Trophoblast cell (in vitro differentiated cells and primary cell): ENCODE measurements at regions not wholly inside any gene's neighbourhood (a gene's known extent, or its start where the extent isn't known, plus 50 kb on each side); places are given as distances from the start of the nearest gene placed in this dataset.

Experiments used
- DNase-seq, 2 donors: peaks; one replicate each; pipeline ENCODE4 v3.0.0-alpha.2; 2016
- H2AFZ ChIP-seq: 2 replicates; pipeline ENCODE4 v1.6.1; 2013; ENCODE audit warnings: low read length, moderate library complexity, mild to moderate bottlenecking; ENCODE audit not compliant: insufficient read depth, poor library complexity
- H2AK5ac ChIP-seq: 2 replicates; pipeline ENCODE4 v1.6.1; 2013; ENCODE audit warnings: mild to moderate bottlenecking, low read length
- H2BK120ac ChIP-seq: 2 replicates; pipeline ENCODE4 v1.6.1; 2013; ENCODE audit warnings: low read length, mild to moderate bottlenecking, moderate library complexity; ENCODE audit not compliant: insufficient read depth, poor library complexity
- H2BK12ac ChIP-seq: 2 replicates; pipeline ENCODE4 v1.6.1; 2013; ENCODE audit warnings: mild to moderate bottlenecking, low read length, moderate library complexity
- H2BK5ac ChIP-seq: 2 replicates; pipeline ENCODE4 v1.6.1; 2013; ENCODE audit warnings: low read length, low read depth, moderate library complexity, mild to moderate bottlenecking; ENCODE audit not compliant: poor library complexity
- H3K14ac ChIP-seq: 2 replicates; pipeline ENCODE4 v1.6.1; 2013; ENCODE audit warnings: mild to moderate bottlenecking, low read length
- H3K18ac ChIP-seq: 2 replicates; pipeline ENCODE4 v1.6.1; 2013; ENCODE audit warnings: mild to moderate bottlenecking, low read length
- H3K23ac ChIP-seq: 2 replicates; pipeline ENCODE4 v1.6.1; 2013; ENCODE audit warnings: low read length
- H3K27ac ChIP-seq: 2 replicates; pipeline ENCODE4 v1.5.1; 2013; ENCODE audit warnings: low read depth, mild to moderate bottlenecking, inconsistent platforms, low read length, moderate library complexity
- H3K27me3 ChIP-seq: 2 replicates; pipeline ENCODE4 v1.6.1; 2013; ENCODE audit warnings: inconsistent platforms, mild to moderate bottlenecking, low read length, moderate library complexity; ENCODE audit not compliant: insufficient read depth
- H3K36me3 ChIP-seq, 2 experiments: 1 replicate in 1 of 2; 2 replicates in 1 of 2; pipeline ENCODE4 v1.6.1; 2013; ENCODE audit warnings: low read length in 2 of 2, mild to moderate bottlenecking in 2 of 2, moderate library complexity in 1 of 2; ENCODE audit not compliant: insufficient read depth in 2 of 2, control insufficient read depth in 1 of 2
- H3K4ac ChIP-seq: 2 replicates; pipeline ENCODE4 v1.6.1; 2013; ENCODE audit warnings: low read depth, mild to moderate bottlenecking, low read length, moderate library complexity
- H3K4me1 ChIP-seq, 2 experiments: 1 replicate in 1 of 2; 2 replicates in 1 of 2; pipeline ENCODE4 v1.6.1; 2013; ENCODE audit warnings: low read length in 2 of 2, mild to moderate bottlenecking in 2 of 2, moderate library complexity in 1 of 2; ENCODE audit not compliant: insufficient read depth in 2 of 2, control insufficient read depth in 1 of 2
- H3K4me2 ChIP-seq: 2 replicates; pipeline ENCODE4 v1.6.1; 2013; ENCODE audit warnings: inconsistent platforms, mild to moderate bottlenecking, low read length, moderate library complexity
- H3K4me3 ChIP-seq: 2 replicates; pipeline ENCODE4 v1.5.1; 2013; ENCODE audit warnings: mild to moderate bottlenecking, low read depth, low read length, inconsistent platforms
- H3K79me1 ChIP-seq: one replicate; pipeline ENCODE4 v1.6.1; 2013; ENCODE audit warnings: low read length
- H3K79me2 ChIP-seq: 2 replicates; pipeline ENCODE4 v1.6.1; 2013; ENCODE audit warnings: low read length, mild to moderate bottlenecking; ENCODE audit not compliant: control insufficient read depth, insufficient read depth, poor library complexity
- H3K9ac ChIP-seq: 2 replicates; pipeline ENCODE4 v1.6.1; 2013; ENCODE audit warnings: mild to moderate bottlenecking, low read length
- H3K9me3 ChIP-seq: 2 replicates; pipeline ENCODE4 v1.6.1; 2013; ENCODE audit warnings: low read depth, mild to moderate bottlenecking, control low read depth, inconsistent platforms, low read length; ENCODE audit not compliant: insufficient read depth
- H4K12ac ChIP-seq: 2 replicates; pipeline ENCODE4 v1.6.1; 2013; ENCODE audit warnings: low read depth, mild to moderate bottlenecking, low read length, moderate library complexity
- H4K8ac ChIP-seq: 2 replicates; pipeline ENCODE4 v1.6.1; 2013; ENCODE audit warnings: low read depth, mild to moderate bottlenecking, low read length, moderate library complexity
- H4K91ac ChIP-seq: one replicate; pipeline ENCODE4 v1.6.1; 2013; ENCODE audit warnings: low read depth, mild to moderate bottlenecking, low read length, moderate library complexity
- WGBS: extraction: QIAGEN DNeasy Blood & Tissue Kit; methylation state at CpG from one replicate; pipeline ENCODE4 v1.1.7; 2013; ENCODE audit warnings: missing lambda C conversion rate; ENCODE audit not compliant: insufficient read length, insufficient coverage; ENCODE audit errors: extremely low coverage; 5-methylcytosine and 5-hydroxymethylcytosine counted together

DNA sequence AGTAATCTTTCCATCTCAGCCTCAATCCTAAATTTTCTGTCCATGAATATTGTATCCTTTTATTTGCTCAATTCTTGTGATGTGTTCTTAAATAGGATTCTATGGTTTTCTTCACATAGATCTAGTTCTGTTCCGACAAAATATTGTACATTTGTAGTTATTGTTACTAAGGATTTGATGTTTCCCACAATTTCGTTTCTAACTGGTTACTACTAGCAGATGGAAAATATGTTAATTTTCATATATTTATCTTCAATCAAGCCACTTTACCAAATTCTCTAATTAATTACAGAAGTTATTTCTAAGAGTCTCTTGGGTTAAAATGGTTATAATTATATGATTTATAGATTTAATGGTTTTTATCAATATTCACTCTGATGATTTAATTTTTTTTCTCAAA is 60.3 kb downstream of the SEC61B start:
- no peak overlapping the region for H3K23ac ChIP-seq
- H3K27ac ChIP-seq = no peak overlapping the region
- H3K27me3 ChIP-seq = no peaks in the 10 kb centered on the region
- H3K79me2 ChIP-seq = no peaks in the 10 kb centered on the region
- no peak overlapping the region for H3K18ac ChIP-seq
- H3K14ac ChIP-seq = no peak overlapping the region
- H3K4me3 ChIP-seq = no peak overlapping the region
- no peaks in the 10 kb centered on the region for H3K36me3 ChIP-seq
- H3K79me1 ChIP-seq = no peaks in the 10 kb centered on the region
- H2BK12ac ChIP-seq = no peak overlapping the region
- WGBS = no CpG with 5 or more reads among the region's 2 CpGs
- H2AK5ac ChIP-seq = no peak overlapping the region
- no peak for DNase-seq
- no peaks in the 10 kb centered on the region for H3K4me1 ChIP-seq
- no peak overlapping the region for H4K12ac ChIP-seq
- H2BK120ac ChIP-seq = no peak overlapping the region
- H4K91ac ChIP-seq = no peak overlapping the region
- no peak overlapping the region for H3K4ac ChIP-seq
- no peak overlapping the region for H2AFZ ChIP-seq
- H4K8ac ChIP-seq = no peak overlapping the region
- H3K9me3 ChIP-seq = no peaks in the 10 kb centered on the region
- no peak overlapping the region for H2BK5ac ChIP-seq
- H3K4me2 ChIP-seq = no peak overlapping the region
- no peak overlapping the region for H3K9ac ChIP-seq

DNA sequence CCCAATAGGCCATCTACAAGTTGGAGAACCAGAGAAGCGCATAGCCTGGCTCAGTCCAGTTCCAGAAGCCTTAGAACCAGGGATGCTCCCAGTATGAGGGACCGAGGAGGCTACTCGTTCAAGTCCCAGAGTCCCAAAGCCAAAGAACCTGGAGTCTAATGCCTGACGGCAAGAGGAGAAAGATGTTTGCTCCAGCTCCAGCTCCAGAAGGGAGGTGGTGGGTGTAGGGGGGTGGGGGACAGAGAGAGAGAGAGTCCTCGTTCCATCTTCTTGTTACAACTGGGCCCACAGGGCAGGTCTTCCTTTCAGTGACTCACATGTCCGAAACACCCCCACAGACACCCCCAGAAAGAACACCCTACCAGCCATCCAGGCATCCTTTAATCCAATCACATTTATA is 63.9 kb downstream of the SEC61B start:
- no CpG with 5 or more reads among the region's 6 CpGs for WGBS
- no peak for DNase-seq

DNA sequence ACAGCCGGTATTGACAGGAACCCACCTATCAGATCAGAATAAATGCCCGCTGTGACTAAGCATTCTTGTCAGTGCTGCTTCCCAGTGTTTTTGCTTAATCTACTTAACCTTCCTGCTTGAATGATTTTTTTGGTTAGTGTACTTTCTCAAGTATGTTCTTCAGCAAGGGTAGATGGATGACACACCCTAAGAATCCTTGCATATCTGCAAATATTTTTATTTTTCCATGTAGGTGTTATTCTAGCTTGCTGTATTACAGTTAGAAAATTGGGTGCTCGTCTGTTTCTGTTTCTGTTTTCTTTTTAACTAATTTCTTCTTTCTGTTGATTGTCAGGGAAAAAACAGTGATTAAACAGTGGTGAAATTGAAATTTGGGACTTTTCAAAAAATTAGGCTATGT is 64.5 kb downstream of the SEC61B start:
- no peak for DNase-seq
- Histone ChIP-seq H4K91ac (no peak overlapping the region), H3K23ac (no peak overlapping the region), H3K18ac (no peak overlapping the region), H3K27me3 (no peaks in the 10 kb centered on the region), H3K36me3 (no peaks in the 10 kb centered on the region), H2BK5ac (no peak overlapping the region), H4K8ac (no peak overlapping the region), H3K4ac (no peak overlapping the region), H3K79me1 (no peaks in the 10 kb centered on the region), H2BK120ac (no peak overlapping the region), H3K14ac (no peak overlapping the region), H3K4me2 (no peak overlapping the region), H3K9ac (no peak overlapping the region), H3K79me2 (no peaks in the 10 kb centered on the region), H3K4me3 (no peak overlapping the region), H3K9me3 (no peaks in the 10 kb centered on the region), H2BK12ac (no peak overlapping the region), H3K4me1 (no peaks in the 10 kb centered on the region), H3K27ac (no peak overlapping the region), H2AFZ (no peak overlapping the region), H4K12ac (no peak overlapping the region), H2AK5ac (no peak overlapping the region)
- no CpG with 5 or more reads among the region's 3 CpGs for WGBS

More for the DNA sequence above, 63.9 kb downstream of the SEC61B start:
- Histone ChIP-seq H3K4me2 (no peak overlapping the region), H3K9ac (peak overlapping the region; percentile 21), H4K12ac (no peak overlapping the region), H2AFZ (no peak overlapping the region), H3K4me1 (no peaks in the 10 kb centered on the region), H3K79me2 (no peaks in the 10 kb centered on the region), H3K36me3 (no peaks in the 10 kb centered on the region), H2BK5ac (no peak overlapping the region), H2AK5ac (no peak overlapping the region), H3K79me1 (no peaks in the 10 kb centered on the region), H2BK12ac (no peak overlapping the region), H3K27ac (no peak overlapping the region), H4K91ac (no peak overlapping the region), H3K18ac (no peak overlapping the region), H4K8ac (no peak overlapping the region), H3K4ac (no peak overlapping the region), H3K14ac (no peak overlapping the region), H2BK120ac (no peak overlapping the region), H3K27me3 (no peaks in the 10 kb centered on the region), H3K23ac (no peak overlapping the region), H3K9me3 (no peaks in the 10 kb centered on the region), H3K4me3 (no peak overlapping the region)

DNA sequence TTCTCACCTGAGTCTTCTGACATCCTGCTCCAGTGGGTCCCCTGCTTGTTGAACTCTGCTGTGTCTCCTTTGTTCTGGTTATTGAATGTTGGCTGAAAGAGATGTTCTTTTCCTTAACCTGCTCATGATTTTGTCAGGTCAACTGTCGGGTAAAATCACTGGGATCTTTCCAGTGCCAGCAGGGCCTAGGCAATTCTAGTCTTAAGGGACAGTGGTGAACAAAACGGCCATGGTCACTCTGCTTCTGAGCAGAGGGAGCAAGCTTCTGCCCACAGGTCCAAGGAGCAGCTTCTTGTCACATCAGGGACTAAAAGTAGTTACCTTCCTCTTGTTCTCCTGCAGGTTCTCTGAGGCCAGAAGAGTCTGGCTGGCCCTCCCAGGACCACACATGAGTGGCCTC is 65.6 kb downstream of the SEC61B start:
- no peak for DNase-seq
- H3K4me2 ChIP-seq = no peak overlapping the region

More for the DNA sequence above, 65.6 kb downstream of the SEC61B start:
- H4K91ac ChIP-seq = no peak overlapping the region
- H4K8ac ChIP-seq = no peak overlapping the region
- no peaks in the 10 kb centered on the region for H3K36me3 ChIP-seq
- no peak overlapping the region for H2BK5ac ChIP-seq
- no peaks in the 10 kb centered on the region for H3K27me3 ChIP-seq
- no peak overlapping the region for H2AK5ac ChIP-seq
- H3K18ac ChIP-seq = no peak overlapping the region
- H3K4me1 ChIP-seq = no peaks in the 10 kb centered on the region
- no peak overlapping the region for H2BK12ac ChIP-seq
- no peak overlapping the region for H2AFZ ChIP-seq
- H3K4me3 ChIP-seq = no peak overlapping the region
- H3K27ac ChIP-seq = no peak overlapping the region
- H2BK120ac ChIP-seq = no peak overlapping the region
- H3K14ac ChIP-seq = no peak overlapping the region
- no peak overlapping the region for H3K23ac ChIP-seq
- H3K9ac ChIP-seq = no peak overlapping the region
- no peaks in the 10 kb centered on the region for H3K79me1 ChIP-seq
- no peak overlapping the region for H4K12ac ChIP-seq
- no CpG with 5 or more reads among the region's 2 CpGs for WGBS
- no peaks in the 10 kb centered on the region for H3K9me3 ChIP-seq
- H3K79me2 ChIP-seq = no peaks in the 10 kb centered on the region
- H3K4ac ChIP-seq = no peak overlapping the region
